Adrenal gland (tissue), 9 donors: ENCODE measurements at regions not wholly inside any gene's neighbourhood (a gene's known extent, or its start where the extent isn't known, plus 50 kb on each side); places are given as distances from the start of the nearest gene placed in this dataset.

Experiments used
- DNase-seq, 7 donors: peaks; one replicate each; pipeline ENCODE4 v3.0.0-alpha.2; 2019 to 2020
- H3K27ac ChIP-seq, 5 donors: fragments of 200-600 bp; sonication (generic) in 4 of 5; 1 replicate in 3 of 5; 2 replicates in 2 of 5; pipeline versions ENCODE4 v1.5.1 to v1.8.0; 2016 to 2020; ENCODE audit warnings: mild to moderate bottlenecking in 1 of 5
- H3K27me3 ChIP-seq: fragments of 200-600 bp; 2 replicates; pipeline ENCODE4 v1.8.0; 2021
- H3K36me3 ChIP-seq, 2 donors: fragments of 200-600 bp; replicated peaks in 1 of 2; 1 replicate in 1 of 2; 2 replicates in 1 of 2; pipeline versions ENCODE4 v1.5.1 to v1.8.0; 2018 to 2022
- H3K4me1 ChIP-seq, 2 donors: fragments of 200-600 bp; replicated peaks in 1 of 2; 1 replicate in 1 of 2; 2 replicates in 1 of 2; pipeline versions ENCODE4 v1.5.1 to v1.8.0; 2018 to 2021
- H3K4me3 ChIP-seq, 4 donors: fragments of 200-600 bp; sonication (generic) in 3 of 4; one replicate each; pipeline ENCODE4 v1.5.1; 2016 to 2018
- H3K9me3 ChIP-seq, 3 donors: fragments of 200-600 bp; sonication (generic) in 1 of 3; replicated peaks in 1 of 3; 1 replicate in 2 of 3; 2 replicates in 1 of 3; pipeline versions ENCODE4 v1.5.1 to v1.8.0; 2016 to 2021
- CTCF ChIP-seq, 6 experiments: fragments of 450-650 bp in 4 of 6; fragments of 200-600 bp in 2 of 6; sonication (generic) in 1 of 6; IDR thresholded peaks; 1 replicate in 5 of 6; 2 replicates in 1 of 6; pipeline versions ENCODE4 v1.5.1 to v1.8.0; 2016 to 2021; ENCODE audit warnings: antibody characterized with exemption in 6 of 6, mild to moderate bottlenecking in 2 of 6, moderate library complexity in 1 of 6
- POLR2A ChIP-seq, 2 donors: fragments of 450-650 bp; IDR thresholded peaks; one replicate each; pipeline ENCODE4 v1.6.1; 2017; ENCODE audit warnings: antibody characterized with exemption in 2 of 2, mild to moderate bottlenecking in 2 of 2, moderate library complexity in 1 of 2
- whole genome bisulfite sequencing, 4 donors: extraction: QIAGEN DNeasy Blood & Tissue Kit in 2 of 4; methylation state at CpG; one replicate each; pipeline versions ENCODE4 v1.1.5 to v1.1.7; 2013 to 2017; 5-methylcytosine and 5-hydroxymethylcytosine counted together
- intact Hi-C, 2 donors: fragments of 100-400 bp; cut with DNase I; formaldehyde crosslinking; loops; one replicate each; pipeline versions ENCODE4 v1.14.1 to v1.15.0; 2022 to 2023
- donor health status: healthy with polysubstance abuse.
- donor health status: Bipolar disorder and iron deficiency.
- donor health status: DM: yes; HTN: yes; CAD: no.
- donor health status: DM: no; HTN: no; CAD: no.
- donor health status: DM: no; HTN: no; CAD: no.

DNA sequence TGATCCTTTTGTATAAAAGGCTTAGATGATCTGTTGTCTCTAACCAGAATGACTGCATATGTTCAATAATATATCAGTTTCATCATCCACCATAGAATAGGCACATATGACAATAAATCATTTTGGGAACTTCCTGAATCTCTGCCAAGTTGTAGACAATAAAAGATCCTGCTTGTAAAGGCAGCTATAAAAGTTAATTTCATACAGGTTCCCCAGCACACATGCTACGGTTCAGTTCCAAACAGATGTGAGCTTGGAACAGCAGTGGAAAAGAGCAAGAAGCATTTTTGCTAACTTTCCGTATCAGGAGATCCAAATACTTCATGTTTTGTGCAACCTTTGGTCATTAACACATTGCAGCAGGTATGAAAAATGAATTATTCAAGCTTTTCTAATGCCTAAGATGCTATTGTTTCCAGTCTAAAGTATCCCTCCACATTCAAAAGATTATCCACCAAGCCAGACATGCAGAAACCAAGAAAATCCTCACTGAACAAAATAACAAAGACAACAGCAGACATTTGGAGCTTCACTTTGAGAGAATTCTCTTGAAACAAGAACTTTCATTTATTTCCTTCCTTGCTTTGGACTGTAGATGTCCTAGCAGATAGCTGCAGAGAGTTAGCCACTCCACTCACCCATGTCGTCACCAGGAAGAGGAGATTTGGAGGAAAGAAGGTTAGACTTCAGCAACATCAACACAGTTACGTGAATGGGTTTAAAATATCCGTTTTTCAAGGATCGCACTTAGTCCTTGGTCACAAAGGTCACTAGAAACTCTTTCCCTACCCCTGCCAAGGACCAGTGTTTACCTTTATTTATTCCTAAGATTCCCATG, 453.5 kb upstream of the JARID2 start:
- 72 to 79% (median 77%) methylated on average over 6 of the region's 6 CpGs for WGBS, 4 donors

GRCh38 chr6:14795451-14795850, 450.4 kb upstream of the JARID2 start:
- no peaks in the 10 kb centered on the region for H3K27me3 ChIP-seq
- no peaks in the 10 kb centered on the region for H3K36me3 ChIP-seq
- H3K4me3 ChIP-seq: no peak overlapping the region
- H3K9me3 ChIP-seq: no peaks in the 10 kb centered on the region
- H3K27ac ChIP-seq: no peak overlapping the region
- no peak for DNase-seq
- WGBS, 4 donors: 84 to 93% (median 87%) methylated on average over 7 of the region's 7 CpGs
- intact Hi-C loops: no loop called here
- TF ChIP-seq POLR2A (IDR thresholded peaks at IDR 0.05) (no peak), CTCF (IDR thresholded peaks at IDR 0.05) (no peak)
- H3K4me1 ChIP-seq: no peaks in the 10 kb centered on the region

More for the DNA sequence above, 453.5 kb upstream of the JARID2 start:
- Histone ChIP-seq H3K9me3 (no peaks in the 10 kb centered on the region), H3K36me3 (no peaks in the 10 kb centered on the region), H3K27ac (no peak overlapping the region), H3K4me1 (no peaks in the 10 kb centered on the region), H3K4me3 (no peak overlapping the region), H3K27me3 (no peaks in the 10 kb centered on the region)
- DNase-seq: no peak
- intact Hi-C loops: no loop called here
- TF ChIP-seq POLR2A (IDR thresholded peaks at IDR 0.05) (no peak), CTCF (IDR thresholded peaks at IDR 0.05) (no peak)

DNA sequence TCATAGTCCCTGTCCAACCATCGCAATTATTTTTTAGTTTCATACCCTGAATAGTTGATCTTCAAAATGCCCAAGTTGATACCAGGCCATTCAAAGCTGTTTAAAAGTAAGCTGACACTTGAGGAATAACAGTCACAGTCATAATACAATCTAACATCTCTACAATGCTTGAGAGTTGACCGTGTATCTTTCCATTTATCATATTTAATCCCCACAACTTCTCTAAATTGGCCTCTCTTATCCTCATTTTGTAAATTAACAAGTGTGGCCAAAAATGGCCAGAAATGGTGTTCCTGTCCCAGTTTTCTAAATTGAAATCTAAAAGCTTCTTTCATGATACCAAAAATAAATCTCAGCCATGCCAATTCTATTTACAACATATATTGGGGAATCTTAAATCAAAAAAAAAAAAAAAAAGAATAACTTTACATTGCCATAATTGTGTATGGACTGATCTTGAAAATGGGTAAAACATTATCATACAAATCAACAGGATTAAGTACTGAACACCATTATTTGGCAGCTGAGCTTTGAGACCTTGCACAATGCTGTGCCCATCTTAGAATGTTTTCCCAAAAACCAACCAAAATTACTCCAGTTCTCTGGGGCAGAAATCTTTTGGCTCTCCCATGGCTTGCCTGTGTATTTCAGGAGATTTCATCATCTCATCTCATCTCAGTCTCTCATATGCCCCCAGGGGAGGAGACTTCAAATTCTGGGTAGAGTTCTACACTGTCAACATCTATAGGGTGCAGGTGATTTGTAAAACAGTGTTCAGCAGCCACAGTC, 448.7 kb upstream of the JARID2 start:
- intact Hi-C loops: no loop called here
- 78 to 89% (median 79%) methylated on average over 2 of the region's 2 CpGs for WGBS, 4 donors
- Histone ChIP-seq H3K4me3 (no peak overlapping the region), H3K27me3 (no peaks in the 10 kb centered on the region), H3K36me3 (no peaks in the 10 kb centered on the region), H3K27ac (no peak overlapping the region), H3K9me3 (no peaks in the 10 kb centered on the region), H3K4me1 (no peaks in the 10 kb centered on the region)
- DNase-seq: no peak
- no peak for TF ChIP-seq POLR2A (IDR thresholded peaks at IDR 0.05)
- TF ChIP-seq CTCF (IDR thresholded peaks at IDR 0.05): no peak

DNA sequence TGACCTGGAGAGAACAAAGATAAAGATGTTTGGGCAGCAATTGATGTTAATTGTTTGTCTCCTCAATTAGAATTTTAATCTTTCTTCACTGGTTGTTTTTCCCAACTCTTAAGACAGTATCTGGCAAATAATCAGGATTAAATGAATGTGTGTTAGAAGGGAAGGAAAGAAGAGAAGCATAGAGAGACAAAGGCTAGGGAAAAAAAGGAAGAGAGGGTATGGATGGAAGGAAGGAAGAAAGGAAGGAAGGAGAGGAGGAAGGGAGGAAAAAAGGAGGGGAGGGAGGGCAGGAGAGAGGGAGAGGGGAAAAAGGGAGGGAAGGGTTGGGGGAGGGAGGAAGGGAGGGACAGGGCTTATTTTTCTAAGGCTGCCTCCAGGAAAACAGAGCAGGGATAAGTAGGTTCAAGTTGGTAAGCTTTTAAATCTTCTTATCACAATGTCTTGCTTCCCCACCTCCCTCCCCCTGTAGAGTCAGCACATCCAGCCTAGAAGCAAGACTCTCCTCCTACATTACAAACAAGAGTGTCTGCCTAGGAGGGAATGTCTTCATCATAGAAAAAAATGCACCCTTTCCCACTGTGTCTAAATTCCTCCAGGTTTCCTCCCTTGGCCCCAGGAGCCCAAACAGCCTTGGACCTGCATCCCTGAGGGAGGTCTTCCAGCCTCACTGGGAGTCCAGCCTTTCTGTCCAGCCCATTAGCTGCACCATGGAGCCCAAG, 447.8 kb upstream of the JARID2 start:
- Histone ChIP-seq H3K36me3 (no peaks in the 10 kb centered on the region), H3K27me3 (no peaks in the 10 kb centered on the region), H3K27ac (no peak overlapping the region), H3K9me3 (no peaks in the 10 kb centered on the region), H3K4me3 (no peak overlapping the region), H3K4me1 (no peaks in the 10 kb centered on the region)
- no peak for TF ChIP-seq CTCF (IDR thresholded peaks at IDR 0.05)
- TF ChIP-seq POLR2A (IDR thresholded peaks at IDR 0.05): no peak
- intact Hi-C loops: no loop called here
- DNase-seq: no peak
